Type B pancreatic cell (in vitro differentiated cells): ENCODE measurements at regions not wholly inside any gene's neighbourhood (a gene's known extent, or its start where the extent isn't known, plus 50 kb on each side); places are given as distances from the start of the nearest gene placed in this dataset.

Experiments used
- DNase-seq: peaks from one replicate; pipeline ENCODE4 v3.0.0; 2021; ENCODE audit warnings: mixed read lengths; ENCODE audit not compliant: unreplicated experiment; ENCODE audit errors: extremely low spot score
- H3K27ac Mint-ChIP-seq: 2 replicates; pipeline ENCODE4 v1.8.0; 2021; ENCODE audit warnings: mild to moderate bottlenecking, mixed read lengths
- H3K27me3 Mint-ChIP-seq: 2 replicates; pipeline ENCODE4 v1.8.0; 2021; ENCODE audit warnings: mixed read lengths
- H3K36me3 Mint-ChIP-seq: 2 replicates; pipeline ENCODE4 v1.8.0; 2021; ENCODE audit warnings: mixed read lengths
- H3K4me1 Mint-ChIP-seq: one replicate; pipeline ENCODE4 v1.8.0; 2021; ENCODE audit warnings: mixed read lengths; ENCODE audit not compliant: unreplicated experiment
- H3K4me3 Mint-ChIP-seq: 2 replicates; pipeline ENCODE4 v1.8.0; 2021; ENCODE audit warnings: mild to moderate bottlenecking, mixed read lengths
- H3K9me3 Mint-ChIP-seq: 2 replicates; pipeline ENCODE4 v1.8.0; 2021; ENCODE audit warnings: mixed read lengths
- CTCF ChIP-seq: fragments of 200-600 bp; sonication (generic); conservative IDR thresholded peaks from 2 replicates; pipeline ENCODE4 v1.5.0; 2021; ENCODE audit warnings: antibody characterized with exemption, mild to moderate bottlenecking

- Mint-ChIP-seq H3K27me3 (peaks cover 3% of the 10 kb centered on the region), H3K4me3 (no peak overlapping the region)
Observed at GRCh38 chr9:88930716-88931115, 60.6 kb upstream of the S1PR3 start.

GRCh38 chr9:88932766-88933165, 58.5 kb upstream of the S1PR3 start:
- Mint-ChIP-seq H3K27me3 (peaks cover 3% of the 10 kb centered on the region), H3K9me3 (peaks cover 6% of the 10 kb centered on the region), H3K4me3 (no peak overlapping the region), H3K27ac (no peak overlapping the region), H3K4me1 (no peaks in the 10 kb centered on the region), H3K36me3 (peaks cover 3% of the 10 kb centered on the region)
- no peak for DNase-seq
- no peak for TF ChIP-seq CTCF

More at GRCh38 chr9:88930716-88931115, 60.6 kb upstream of the S1PR3 start:
- Mint-ChIP-seq H3K27ac (no peak overlapping the region), H3K36me3 (peaks cover 3% of the 10 kb centered on the region), H3K4me1 (peaks cover 2% of the 10 kb centered on the region), H3K9me3 (peaks cover 6% of the 10 kb centered on the region)
- no peak for DNase-seq
- no peak for TF ChIP-seq CTCF

- no peak overlapping the region for H3K27ac Mint-ChIP-seq
- H3K27me3 Mint-ChIP-seq = peaks cover 3% of the 10 kb centered on the region
- no peak for TF ChIP-seq CTCF
- H3K36me3 Mint-ChIP-seq = peaks cover 3% of the 10 kb centered on the region
- no peak overlapping the region for H3K4me3 Mint-ChIP-seq
- no peak for DNase-seq
- H3K9me3 Mint-ChIP-seq = peaks cover 10% of the 10 kb centered on the region
- no peaks in the 10 kb centered on the region for H3K4me1 Mint-ChIP-seq
Observed at GRCh38 chr9:88933607-88934379, 57.5 kb upstream of the S1PR3 start.

GRCh38 chr9:88934876-88935535, 56.3 kb upstream of the S1PR3 start:
- H3K4me3 Mint-ChIP-seq = no peak overlapping the region
- H3K27me3 Mint-ChIP-seq = peaks cover 3% of the 10 kb centered on the region
- H3K27ac Mint-ChIP-seq = no peak overlapping the region
- DNase-seq = no peak
- H3K9me3 Mint-ChIP-seq = peaks cover 10% of the 10 kb centered on the region
- no peaks in the 10 kb centered on the region for H3K4me1 Mint-ChIP-seq
- no peak for TF ChIP-seq CTCF
- peaks cover 3% of the 10 kb centered on the region for H3K36me3 Mint-ChIP-seq

GRCh38 chr9:88936132-88936531, 55.1 kb upstream of the S1PR3 start:
- Mint-ChIP-seq H3K4me1 (no peaks in the 10 kb centered on the region), H3K4me3 (no peak overlapping the region), H3K9me3 (peaks cover 4% of the 10 kb centered on the region), H3K27ac (no peak overlapping the region), H3K36me3 (no peaks in the 10 kb centered on the region), H3K27me3 (peaks cover 3% of the 10 kb centered on the region)
- DNase-seq = no peak
- no peak for TF ChIP-seq CTCF
